ENCODE measurements at regions not wholly inside any gene's neighbourhood (a gene's known extent, or its start where the extent isn't known, plus 50 kb on each side); places are given as distances from the start of the nearest gene placed in this dataset.

GRCh38 chr12:93316623-93316971 lies 61.1 kb upstream of the NUDT4 start:
- H3K4me3 ChIP-seq (ENCODE audit: low read length), result no peak overlapping the region
- no peak overlapping the region for H3K27ac ChIP-seq (ENCODE audit: low read length)
- H4K20me1 ChIP-seq (ENCODE audit: insufficient read depth), result no peaks in the 10 kb centered on the region
- TF ChIP-seq TAF1 (IDR thresholded peaks at IDR 0.05; ENCODE audit: low read depth), result no peak
- no peak for TF ChIP-seq CTCF (IDR thresholded peaks at IDR 0.05; ENCODE audit: poor library complexity, severe bottlenecking)
- no peak for TF ChIP-seq EP300 (conservative IDR thresholded peaks at IDR 0.05; ENCODE audit: poor library complexity, severe bottlenecking)
- TF ChIP-seq REST (IDR thresholded peaks at IDR 0.05; ENCODE audit: borderline replicate concordance), result no peak
- TF ChIP-seq EZH2 (IDR thresholded peaks at IDR 0.05; ENCODE audit: borderline replicate concordance, insufficient read depth, low read length, poor library complexity, severe bottlenecking), result no peak
- TF ChIP-seq MXI1 (conservative IDR thresholded peaks at IDR 0.05; ENCODE audit: poor library complexity, severe bottlenecking), result no peak
- no peak for TF ChIP-seq POLR2AphosphoS5 (IDR thresholded peaks at IDR 0.05)
- no peak for TF ChIP-seq RAD21 (conservative IDR thresholded peaks at IDR 0.05)
- no peak for TF ChIP-seq SMC3 (conservative IDR thresholded peaks at IDR 0.05; ENCODE audit: poor library complexity)
- H3F3A ChIP-seq (ENCODE audit: insufficient read depth, low read length, poor library complexity, severe bottlenecking), result no peaks in the 10 kb centered on the region
- H3K4me2 ChIP-seq (ENCODE audit: low read length), result no peak overlapping the region
- no peaks in the 10 kb centered on the region for H3K27me3 ChIP-seq (ENCODE audit: insufficient read depth, low read depth, low read length)
- no peaks in the 10 kb centered on the region for H3K36me3 ChIP-seq (ENCODE audit: insufficient read depth, low read length)
- H3K9ac ChIP-seq (ENCODE audit: low read length), result no peak overlapping the region
- H3K9me3 ChIP-seq (ENCODE audit: low read length), result no peaks in the 10 kb centered on the region
- no peak overlapping the region for H2AFZ ChIP-seq (ENCODE audit: low read depth, low read length)
- H3K79me2 ChIP-seq (replicated peaks; ENCODE audit: insufficient read depth, low read length), result no peaks in the 10 kb centered on the region
- no peaks in the 10 kb centered on the region for H3K9me2 ChIP-seq (ENCODE audit: insufficient read depth, low read length)

- H3K27ac ChIP-seq (ENCODE audit: low read length), result no peak overlapping the region
- no peaks in the 10 kb centered on the region for H3K9me2 ChIP-seq (ENCODE audit: insufficient read depth, low read length)
- no peaks in the 10 kb centered on the region for H3K9me3 ChIP-seq (ENCODE audit: low read length)
- no peaks in the 10 kb centered on the region for H4K20me1 ChIP-seq (ENCODE audit: insufficient read depth)
- no peaks in the 10 kb centered on the region for H3K36me3 ChIP-seq (ENCODE audit: insufficient read depth, low read length)
- H3K27me3 ChIP-seq (ENCODE audit: insufficient read depth, low read depth, low read length), result no peaks in the 10 kb centered on the region
- no peak overlapping the region for H3K9ac ChIP-seq (ENCODE audit: low read length)
- no peak overlapping the region for H2AFZ ChIP-seq (ENCODE audit: low read depth, low read length)
- H3K4me3 ChIP-seq (ENCODE audit: low read length), result no peak overlapping the region
- no peaks in the 10 kb centered on the region for H3F3A ChIP-seq (ENCODE audit: insufficient read depth, low read length, poor library complexity, severe bottlenecking)
- TF ChIP-seq EP300 (conservative IDR thresholded peaks at IDR 0.05; ENCODE audit: poor library complexity, severe bottlenecking) (no peak), MXI1 (conservative IDR thresholded peaks at IDR 0.05; ENCODE audit: poor library complexity, severe bottlenecking) (no peak), SMC3 (conservative IDR thresholded peaks at IDR 0.05; ENCODE audit: poor library complexity) (no peak), CTCF (IDR thresholded peaks at IDR 0.05; ENCODE audit: poor library complexity, severe bottlenecking) (no peak), TAF1 (IDR thresholded peaks at IDR 0.05; ENCODE audit: low read depth) (no peak), POLR2AphosphoS5 (IDR thresholded peaks at IDR 0.05) (no peak), RAD21 (conservative IDR thresholded peaks at IDR 0.05) (no peak), EZH2 (IDR thresholded peaks at IDR 0.05; ENCODE audit: borderline replicate concordance, insufficient read depth, low read length, poor library complexity, severe bottlenecking) (no peak), REST (IDR thresholded peaks at IDR 0.05; ENCODE audit: borderline replicate concordance) (no peak)
- no peak overlapping the region for H3K4me2 ChIP-seq (ENCODE audit: low read length)
- no peaks in the 10 kb centered on the region for H3K79me2 ChIP-seq (replicated peaks; ENCODE audit: insufficient read depth, low read length)
Observed at GRCh38 chr12:93317227-93317626, 60.5 kb upstream of the NUDT4 start.

Measured in neural cell (in vitro differentiated cells).